ENCODE measurements at regions not wholly inside any gene's neighbourhood (a gene's known extent, or its start where the extent isn't known, plus 50 kb on each side); places are given as distances from the start of the nearest gene placed in this dataset.
A peak's percentile ranks its signal among the peaks of the same experiment; 100 is the strongest.

DNA sequence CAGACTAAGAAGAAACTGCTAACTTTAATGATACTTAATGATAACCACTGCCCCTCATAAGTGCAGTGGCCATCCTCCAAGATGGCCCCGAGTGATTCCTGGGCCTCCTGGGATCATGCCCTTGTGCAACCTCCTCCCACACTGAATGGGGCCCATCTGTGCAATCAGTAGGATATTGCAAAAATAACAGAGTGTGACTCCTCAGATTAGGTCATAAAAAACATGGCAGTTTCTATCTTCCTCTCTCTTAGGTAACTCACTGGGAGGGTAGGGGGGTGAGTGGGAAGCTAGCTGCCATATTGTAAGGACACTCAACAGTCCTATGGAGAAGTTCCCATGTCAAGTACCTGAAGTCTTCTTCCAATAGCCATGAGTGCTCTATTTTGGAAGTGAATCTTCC, 173.0 kb downstream of the SHQ1 start:
- Histone ChIP-seq H3K36me3 (replicated peaks in 1 of 2; ENCODE audit: control insufficient read depth in 1 of 2, insufficient read depth in 2 of 2, low read length in 2 of 2) (no peaks in the 10 kb centered on the region), H3K9me3 (replicated peaks in 1 of 2; ENCODE audit: control insufficient read depth in 1 of 2, insufficient read depth in 1 of 2, low read length in 2 of 2) (peaks cover 12 to 15% of the 10 kb centered on the region in 2 donors), H3K27ac (ENCODE audit: low read depth in 1 of 2, low read length in 2 of 2) (no peak overlapping the region), H3K4me2 (replicated peaks; ENCODE audit: extremely low read depth, low read length, poor library complexity, severe bottlenecking) (no peak overlapping the region), H3K4me1 (ENCODE audit: control insufficient read depth in 1 of 2, insufficient read depth in 2 of 2, low read length in 2 of 2) (no peaks in the 10 kb centered on the region), H3K4me3 (replicated peaks in 1 of 3; ENCODE audit: low read depth in 2 of 3, low read length in 3 of 3) (no peak overlapping the region), H4K20me1 (ENCODE audit: insufficient read depth, low read length) (no peaks in the 10 kb centered on the region), H3K27me3 (ENCODE audit: control insufficient read depth in 2 of 2, insufficient read depth in 2 of 2, low read length in 2 of 2) (no peaks in the 10 kb centered on the region), H3K79me2 (ENCODE audit: insufficient read depth, low read length) (no peaks in the 10 kb centered on the region), H3K9ac (ENCODE audit: insufficient read depth, low read length, poor library complexity, severe bottlenecking) (no peak overlapping the region), H2AFZ (ENCODE audit: insufficient read depth, low read depth, low read length, poor library complexity, severe bottlenecking) (no peak overlapping the region)
- Mint-ChIP-seq H3K9me3 (peaks cover 13 to 19% (median 16%) of the 10 kb centered on the region in 7 donors), H3K36me3 (no peaks in the 10 kb centered on the region), H3K4me1 (no peaks in the 10 kb centered on the region), H3K4me3 (no peak overlapping the region), H3K27ac (no peak overlapping the region), H3K27me3 (ENCODE audit: low read depth in 3 of 3) (peaks cover 5 to 10% (median 6%) of the 10 kb centered on the region in 3 donors)
- DNase-seq: no peak
- intact Hi-C loops (cut with micrococcal nuclease): no loop called here
- TF ChIP-seq, protein P1, sequence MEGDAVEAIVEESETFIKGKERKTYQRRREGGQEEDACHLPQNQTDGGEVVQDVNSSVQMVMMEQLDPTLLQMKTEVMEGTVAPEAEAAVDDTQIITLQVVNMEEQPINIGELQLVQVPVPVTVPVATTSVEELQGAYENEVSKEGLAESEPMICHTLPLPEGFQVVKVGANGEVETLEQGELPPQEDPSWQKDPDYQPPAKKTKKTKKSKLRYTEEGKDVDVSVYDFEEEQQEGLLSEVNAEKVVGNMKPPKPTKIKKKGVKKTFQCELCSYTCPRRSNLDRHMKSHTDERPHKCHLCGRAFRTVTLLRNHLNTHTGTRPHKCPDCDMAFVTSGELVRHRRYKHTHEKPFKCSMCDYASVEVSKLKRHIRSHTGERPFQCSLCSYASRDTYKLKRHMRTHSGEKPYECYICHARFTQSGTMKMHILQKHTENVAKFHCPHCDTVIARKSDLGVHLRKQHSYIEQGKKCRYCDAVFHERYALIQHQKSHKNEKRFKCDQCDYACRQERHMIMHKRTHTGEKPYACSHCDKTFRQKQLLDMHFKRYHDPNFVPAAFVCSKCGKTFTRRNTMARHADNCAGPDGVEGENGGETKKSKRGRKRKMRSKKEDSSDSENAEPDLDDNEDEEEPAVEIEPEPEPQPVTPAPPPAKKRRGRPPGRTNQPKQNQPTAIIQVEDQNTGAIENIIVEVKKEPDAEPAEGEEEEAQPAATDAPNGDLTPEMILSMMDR (IDR thresholded peaks at IDR 0.05): no peak
- WGBS (ENCODE audit: insufficient coverage): no CpG with 5 or more reads among the region's 1 CpG

DNA sequence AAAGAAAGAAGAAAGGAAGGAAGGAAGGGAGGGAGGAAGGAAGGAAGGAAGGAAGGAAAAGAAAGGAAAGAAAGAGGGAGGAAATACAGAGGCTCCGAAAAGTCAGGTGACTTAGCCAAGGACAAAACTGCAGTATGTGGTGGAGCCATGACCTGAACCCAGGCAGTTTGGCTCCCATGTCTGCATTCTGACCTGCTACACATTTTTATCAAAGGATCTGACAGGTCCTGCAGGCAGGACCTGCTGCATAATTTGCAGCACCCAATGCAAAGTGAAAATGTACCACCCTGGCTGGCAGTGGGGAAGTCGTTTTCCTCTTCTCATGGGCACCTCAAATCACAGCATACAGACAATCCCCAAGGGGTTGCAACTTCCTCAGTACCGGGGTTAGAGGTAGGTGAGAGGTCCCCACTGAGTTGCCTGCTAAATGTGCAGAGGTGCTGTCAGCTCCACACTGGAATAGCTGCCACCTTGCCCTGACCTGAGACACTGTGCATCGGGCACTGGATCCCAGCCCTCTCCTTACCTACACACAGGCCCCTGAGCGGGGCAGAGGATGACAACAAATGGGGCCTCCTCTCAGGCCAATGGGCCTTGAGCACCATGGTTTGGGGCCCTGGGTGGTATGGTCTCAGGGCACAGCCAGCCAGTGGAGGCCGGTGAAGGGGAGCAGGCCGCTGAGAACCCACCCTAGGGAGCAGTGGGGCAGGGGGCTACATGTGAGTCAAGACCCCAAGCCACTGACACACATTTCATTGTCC, 175.1 kb downstream of the SHQ1 start:
- H3K9ac ChIP-seq (ENCODE audit: insufficient read depth, low read length, poor library complexity, severe bottlenecking): no peak overlapping the region
- H3K4me3 ChIP-seq (replicated peaks in 1 of 3; ENCODE audit: low read depth in 2 of 3, low read length in 3 of 3): no peak overlapping the region
- no peaks in the 10 kb centered on the region for H3K36me3 Mint-ChIP-seq
- no peaks in the 10 kb centered on the region for H3K36me3 ChIP-seq (replicated peaks in 1 of 2; ENCODE audit: control insufficient read depth in 1 of 2, insufficient read depth in 2 of 2, low read length in 2 of 2)
- 95% methylated on average over 3 of the region's 7 CpGs for WGBS (ENCODE audit: insufficient coverage)
- peaks cover 13 to 19% (median 16%) of the 10 kb centered on the region in 7 donors for H3K9me3 Mint-ChIP-seq
- TF ChIP-seq, protein P1 (IDR thresholded peaks at IDR 0.05): no peak
- intact Hi-C loops (cut with micrococcal nuclease): no loop called here
- H2AFZ ChIP-seq (ENCODE audit: insufficient read depth, low read depth, low read length, poor library complexity, severe bottlenecking): no peak overlapping the region
- H4K20me1 ChIP-seq (ENCODE audit: insufficient read depth, low read length): no peaks in the 10 kb centered on the region
- peaks cover 3 to 4% (median 4%) of the 10 kb centered on the region in 3 donors for H3K27me3 Mint-ChIP-seq (ENCODE audit: low read depth in 3 of 3)
- no peak for DNase-seq
- H3K4me1 ChIP-seq (ENCODE audit: control insufficient read depth in 1 of 2, insufficient read depth in 2 of 2, low read length in 2 of 2): no peaks in the 10 kb centered on the region
- H3K27me3 ChIP-seq (ENCODE audit: control insufficient read depth in 2 of 2, insufficient read depth in 2 of 2, low read length in 2 of 2): no peaks in the 10 kb centered on the region
- no peak overlapping the region for H3K27ac ChIP-seq (ENCODE audit: low read depth in 1 of 2, low read length in 2 of 2)
- no peak overlapping the region for H3K4me2 ChIP-seq (replicated peaks; ENCODE audit: extremely low read depth, low read length, poor library complexity, severe bottlenecking)
- peaks cover 12 to 15% of the 10 kb centered on the region in 2 donors for H3K9me3 ChIP-seq (replicated peaks in 1 of 2; ENCODE audit: control insufficient read depth in 1 of 2, insufficient read depth in 1 of 2, low read length in 2 of 2)
- H3K79me2 ChIP-seq (ENCODE audit: insufficient read depth, low read length): no peaks in the 10 kb centered on the region
- peak overlapping the region in 2 of 7 donors; percentile 8 to 35 for H3K27ac Mint-ChIP-seq
- H3K4me3 Mint-ChIP-seq: no peak overlapping the region
- no peaks in the 10 kb centered on the region for H3K4me1 Mint-ChIP-seq
